ENCODE measurements at regions not wholly inside any gene's neighbourhood (a gene's known extent, or its start where the extent isn't known, plus 50 kb on each side); places are given as distances from the start of the nearest gene placed in this dataset.
"Not testable (repeated sequence)": the region's sequence is repeated elsewhere in the genome, so short reads cannot be mapped to it uniquely, and the experiment has no call there.

- DNase-seq (ENCODE audit: low read depth): no peak
Measured at GRCh38 chr7:106583706-106584690, 77.0 kb downstream of the CCDC71L start.

GRCh38 chr7:106583100-106583499 lies 77.9 kb downstream of the CCDC71L start:
- no peak for DNase-seq (ENCODE audit: low read depth)

GRCh38 chr7:106582365-106582764 lies 78.6 kb downstream of the CCDC71L start:
- DNase-seq (ENCODE audit: low read depth): no peak

- DNase-seq (ENCODE audit: low read depth): not testable (repeated sequence)
Measured at GRCh38 chr7:106579086-106579485, 81.9 kb downstream of the CCDC71L start.

- DNase-seq (ENCODE audit: low read depth): no peak
Measured at GRCh38 chr7:106575138-106575823, 85.7 kb downstream of the CCDC71L start.

GRCh38 chr7:106573738-106574137 lies 87.2 kb downstream of the CCDC71L start:
- no peak for DNase-seq (ENCODE audit: low read depth)

GRCh38 chr7:106573125-106573663 lies 87.8 kb downstream of the CCDC71L start:
- DNase-seq (ENCODE audit: low read depth): no peak

- DNase-seq (ENCODE audit: low read depth): no peak
Measured at GRCh38 chr7:106572394-106573124, 88.4 kb downstream of the CCDC71L start.

- no peak for DNase-seq (ENCODE audit: low read depth)
Measured at GRCh38 chr7:106571563-106571962, 89.4 kb downstream of the CCDC71L start.

- DNase-seq (ENCODE audit: low read depth): no peak
Measured at GRCh38 chr7:106570948-106571418, 90.0 kb downstream of the CCDC71L start.

- DNase-seq (ENCODE audit: low read depth): no peak
Measured at GRCh38 chr7:106570146-106570545, 90.8 kb downstream of the CCDC71L start.

GRCh38 chr7:106569500-106569929 lies 91.4 kb downstream of the CCDC71L start:
- no peak for DNase-seq (ENCODE audit: low read depth)

GRCh38 chr7:106568680-106569499 lies 92.1 kb downstream of the CCDC71L start:
- DNase-seq (ENCODE audit: low read depth): no peak

- DNase-seq (ENCODE audit: low read depth): no peak
Measured at GRCh38 chr7:106568002-106568679, 92.8 kb downstream of the CCDC71L start.

- DNase-seq (ENCODE audit: low read depth): not testable (repeated sequence)
Measured at GRCh38 chr7:106567204-106568001, 93.6 kb downstream of the CCDC71L start.

- DNase-seq (ENCODE audit: low read depth): no peak
Measured at GRCh38 chr7:106566672-106567071, 94.3 kb downstream of the CCDC71L start.

GRCh38 chr7:106566196-106566595 lies 94.8 kb downstream of the CCDC71L start:
- no peak for DNase-seq (ENCODE audit: low read depth)

GRCh38 chr7:106565428-106565827 lies 95.5 kb downstream of the CCDC71L start:
- no peak for DNase-seq (ENCODE audit: low read depth)

- DNase-seq (ENCODE audit: low read depth): no peak
Measured at GRCh38 chr7:106563466-106564150, 97.3 kb downstream of the CCDC71L start.
